Nephron progenitor cell (in vitro differentiated cells): ENCODE measurements at regions not wholly inside any gene's neighbourhood (a gene's known extent, or its start where the extent isn't known, plus 50 kb on each side); places are given as distances from the start of the nearest gene placed in this dataset.

Experiments
- DNase-seq: peaks from one replicate; pipeline ENCODE4 v3.0.0; 2021
- H3K27ac Mint-ChIP-seq: 2 replicates; pipeline ENCODE4 v1.8.0; 2021; ENCODE audit warnings: mild to moderate bottlenecking, moderate library complexity, mixed read lengths
- H3K27me3 Mint-ChIP-seq: 2 replicates; pipeline ENCODE4 v1.8.0; 2021; ENCODE audit warnings: mild to moderate bottlenecking, low read depth, mixed read lengths; ENCODE audit not compliant: poor library complexity
- H3K36me3 Mint-ChIP-seq: 2 replicates; pipeline ENCODE4 v1.8.0; 2021; ENCODE audit warnings: low read depth, mixed read lengths
- H3K4me1 Mint-ChIP-seq: 2 replicates; pipeline ENCODE4 v1.8.0; 2021; ENCODE audit warnings: mixed read lengths
- H3K4me3 Mint-ChIP-seq: 2 replicates; pipeline ENCODE4 v1.8.0; 2021; ENCODE audit warnings: mild to moderate bottlenecking, moderate library complexity, mixed read lengths
- H3K9me3 Mint-ChIP-seq: 2 replicates; pipeline ENCODE4 v1.8.0; 2021; ENCODE audit warnings: mild to moderate bottlenecking, moderate library complexity, mixed read lengths
- CTCF ChIP-seq: fragments of 200-600 bp; sonication (generic); IDR thresholded peaks from 2 replicates; pipeline ENCODE4 v1.5.0; 2021; ENCODE audit warnings: antibody characterized with exemption

- Mint-ChIP-seq H3K36me3 (peaks cover 8% of the 10 kb centered on the region), H3K4me1 (peaks cover 47% of the 10 kb centered on the region), H3K27ac (no peak overlapping the region), H3K27me3 (no peaks in the 10 kb centered on the region), H3K4me3 (no peak overlapping the region), H3K9me3 (peaks cover 15% of the 10 kb centered on the region)
- DNase-seq = no peak
- no peak for TF ChIP-seq CTCF
Observed at GRCh38 chr6:139768196-139768595, 393.7 kb upstream of the CITED2 start.

- no peak overlapping the region for H3K27ac Mint-ChIP-seq
- H3K9me3 Mint-ChIP-seq = peaks cover 10% of the 10 kb centered on the region
- H3K4me3 Mint-ChIP-seq = no peak overlapping the region
- TF ChIP-seq CTCF = no peak
- H3K27me3 Mint-ChIP-seq = no peaks in the 10 kb centered on the region
- peaks cover 7% of the 10 kb centered on the region for H3K36me3 Mint-ChIP-seq
- peaks cover 59% of the 10 kb centered on the region for H3K4me1 Mint-ChIP-seq
- DNase-seq = no peak
Observed at GRCh38 chr6:139766796-139767195, 392.3 kb upstream of the CITED2 start.

- no peak overlapping the region for H3K4me3 Mint-ChIP-seq
- H3K36me3 Mint-ChIP-seq = no peaks in the 10 kb centered on the region
- H3K9me3 Mint-ChIP-seq = peaks cover 4% of the 10 kb centered on the region
- no peak overlapping the region for H3K27ac Mint-ChIP-seq
- H3K4me1 Mint-ChIP-seq = peaks cover 59% of the 10 kb centered on the region
- no peak for DNase-seq
- H3K27me3 Mint-ChIP-seq = no peaks in the 10 kb centered on the region
- TF ChIP-seq CTCF = no peak
Observed at GRCh38 chr6:139765825-139766285, 391.4 kb upstream of the CITED2 start.

GRCh38 chr6:139764498-139764986, 390.1 kb upstream of the CITED2 start:
- H3K4me1 Mint-ChIP-seq = peaks cover 69% of the 10 kb centered on the region

GRCh38 chr6:139763468-139764210, 389.2 kb upstream of the CITED2 start:
- Mint-ChIP-seq H3K9me3 (no peaks in the 10 kb centered on the region), H3K4me1 (peaks cover 68% of the 10 kb centered on the region), H3K4me3 (no peak overlapping the region), H3K27me3 (no peaks in the 10 kb centered on the region), H3K36me3 (no peaks in the 10 kb centered on the region), H3K27ac (peak overlapping the region; percentile 9)
- no peak for DNase-seq
- no peak for TF ChIP-seq CTCF

More at GRCh38 chr6:139764498-139764986, 390.1 kb upstream of the CITED2 start:
- Mint-ChIP-seq H3K4me3 (no peak overlapping the region), H3K9me3 (peaks cover 4% of the 10 kb centered on the region), H3K27me3 (no peaks in the 10 kb centered on the region), H3K27ac (peak overlapping the region; percentile 83), H3K36me3 (no peaks in the 10 kb centered on the region)
- no peak for DNase-seq
- TF ChIP-seq CTCF = no peak

- H3K27ac Mint-ChIP-seq = peak overlapping the region; percentile 64
- no peak for TF ChIP-seq CTCF
- H3K36me3 Mint-ChIP-seq = no peaks in the 10 kb centered on the region
- no peaks in the 10 kb centered on the region for H3K27me3 Mint-ChIP-seq
- H3K4me3 Mint-ChIP-seq = no peak overlapping the region
- H3K4me1 Mint-ChIP-seq = peaks cover 72% of the 10 kb centered on the region
- no peak for DNase-seq
- H3K9me3 Mint-ChIP-seq = no peaks in the 10 kb centered on the region
Observed at GRCh38 chr6:139762587-139763031, 388.2 kb upstream of the CITED2 start.
